HG02870 (cell line): ENCODE measurements at regions not wholly inside any gene's neighbourhood (a gene's known extent, or its start where the extent isn't known, plus 50 kb on each side); places are given as distances from the start of the nearest gene placed in this dataset.
"Not testable (repeated sequence)": the region's sequence is repeated elsewhere in the genome, so short reads cannot be mapped to it uniquely, and the experiment has no call there.

Experiments
- ATAC-seq: cut with Tn5 transposase; IDR thresholded peaks from one replicate; pipeline ENCODE4 v1.9.1; 2021; ENCODE audit warnings: mild to moderate bottlenecking, moderate library complexity; ENCODE audit not compliant: unreplicated experiment

DNA sequence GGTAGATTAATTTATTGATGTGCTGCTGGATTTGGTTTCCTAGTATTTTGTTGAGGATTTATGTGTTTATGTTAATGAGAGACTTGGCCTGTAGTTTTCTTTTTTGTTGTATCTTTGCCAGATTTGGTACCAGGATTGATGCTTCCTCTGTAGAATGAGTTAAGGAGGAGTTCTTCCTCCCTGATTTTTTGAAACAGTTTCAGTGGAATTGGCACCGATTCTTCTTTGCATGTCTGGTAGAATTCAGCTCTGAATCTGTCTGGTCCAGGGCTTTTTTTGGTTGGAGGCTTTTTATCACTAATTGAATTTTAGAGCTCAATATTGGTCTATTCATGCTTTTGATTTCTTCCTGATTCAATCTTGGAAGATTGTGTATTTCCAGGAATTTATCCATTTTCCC is 174.0 kb upstream of the NDST4 start:
- no peak for ATAC-seq

DNA sequence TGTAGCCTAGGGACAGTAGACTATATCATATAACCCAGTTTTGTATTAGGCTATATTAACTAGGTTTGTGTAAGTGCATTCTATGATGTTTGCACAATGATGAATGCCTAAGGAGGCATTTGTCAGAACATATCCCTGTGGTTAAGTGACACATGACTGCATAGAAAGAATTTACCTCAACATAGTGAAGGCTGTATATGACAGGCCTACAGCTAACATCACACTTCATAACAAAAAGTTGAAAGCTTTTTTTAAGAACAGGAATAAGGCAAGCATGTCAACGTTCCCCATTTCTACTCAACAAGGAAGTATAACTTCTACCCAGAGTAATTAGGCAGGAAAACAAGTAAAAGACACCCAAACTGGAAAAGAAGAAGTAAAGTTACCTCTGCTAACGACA is 165.9 kb upstream of the NDST4 start:
- ATAC-seq = no peak

DNA sequence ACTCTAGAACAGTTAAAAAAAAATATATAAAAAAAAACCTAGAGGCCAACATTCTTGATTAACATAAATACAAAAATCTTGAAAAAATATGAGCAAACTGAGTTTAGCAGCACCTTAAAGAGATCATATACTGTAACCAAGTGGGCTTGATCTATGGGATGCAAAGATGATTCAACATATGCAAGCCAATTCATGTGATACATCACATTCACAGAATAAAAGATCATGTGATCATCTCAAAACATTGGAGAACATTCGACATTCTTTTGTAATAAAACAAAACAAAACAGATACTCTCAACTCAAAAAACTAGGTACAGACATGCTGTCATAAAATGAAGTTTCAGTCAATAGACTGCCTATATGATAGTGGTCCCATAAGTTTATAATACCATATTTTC is 165.4 kb upstream of the NDST4 start:
- ATAC-seq = no peak

DNA sequence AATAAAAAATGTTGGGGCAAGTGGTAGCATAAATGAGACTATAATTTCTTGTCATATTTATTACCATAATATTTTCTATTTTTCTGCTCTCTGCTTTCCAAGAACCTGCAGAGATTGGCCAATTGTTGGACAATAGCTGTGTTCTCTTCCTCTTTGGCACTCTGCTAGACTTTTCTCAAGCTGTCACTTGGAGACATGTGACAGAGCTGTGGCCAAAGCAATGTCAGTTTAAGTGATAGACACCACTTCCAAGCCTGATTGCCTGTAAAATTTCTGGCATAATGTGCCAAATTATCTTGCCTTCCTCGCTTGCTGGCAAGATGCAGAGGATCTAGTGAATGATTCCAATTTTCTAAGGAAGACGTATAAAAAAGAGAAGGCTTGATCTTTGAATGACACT is 162.2 kb upstream of the NDST4 start:
- ATAC-seq = no peak

DNA sequence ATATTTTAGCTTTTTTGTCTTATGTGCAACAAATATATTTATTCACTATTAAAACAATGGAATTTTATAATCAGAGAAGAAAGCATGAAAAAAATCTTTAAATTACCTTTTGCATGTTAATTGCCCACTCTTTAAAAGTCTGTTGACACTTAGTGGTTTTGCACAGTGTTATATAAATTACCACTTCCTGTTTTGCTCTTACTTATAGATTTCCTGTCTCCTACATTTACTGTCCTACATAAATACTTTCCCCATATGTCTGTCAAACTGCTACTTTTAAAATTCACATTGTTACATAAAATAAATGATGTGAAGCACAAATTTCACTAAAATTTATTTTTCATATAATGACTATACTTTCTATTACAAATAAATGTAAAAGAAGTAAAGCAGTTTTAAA is 161.1 kb upstream of the NDST4 start:
- ATAC-seq = no peak

DNA sequence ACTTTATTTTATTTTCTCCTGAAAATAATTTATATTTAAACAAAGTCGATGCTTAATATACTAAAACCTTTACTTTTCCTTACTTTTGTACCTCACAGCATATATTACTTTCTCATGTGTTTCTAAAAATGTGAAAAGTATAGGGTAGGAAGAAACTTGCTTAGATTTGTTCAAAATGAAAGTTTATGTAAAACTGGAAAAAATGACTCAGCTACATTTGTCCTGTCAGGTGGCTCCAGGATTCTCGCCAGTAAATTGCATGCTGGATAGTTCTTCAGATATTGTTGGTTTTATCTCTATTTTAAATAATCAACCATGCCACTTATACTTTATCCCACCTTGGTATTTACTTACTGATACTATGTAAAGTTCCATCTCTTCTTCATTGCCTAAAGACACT is 159.2 kb upstream of the NDST4 start:
- no peak for ATAC-seq

DNA sequence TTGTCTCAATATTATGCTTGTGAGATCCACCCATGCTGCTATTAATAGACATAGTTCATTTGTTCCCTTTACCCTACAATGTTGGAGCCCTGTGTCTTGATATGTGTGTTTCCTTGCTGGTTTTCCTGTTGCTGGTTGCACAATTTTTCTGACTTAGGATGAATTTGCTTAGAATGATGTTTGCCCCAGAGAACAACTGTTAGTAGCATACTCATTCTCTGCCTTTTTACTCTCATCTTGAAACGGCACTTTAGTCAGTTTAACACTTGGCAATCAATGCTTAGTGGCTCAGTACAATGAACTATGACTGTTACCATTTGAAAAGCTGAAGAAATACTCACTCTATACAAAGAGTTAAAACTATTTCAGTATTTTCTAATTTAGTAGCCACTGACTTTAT is 158.8 kb upstream of the NDST4 start:
- ATAC-seq = no peak

DNA sequence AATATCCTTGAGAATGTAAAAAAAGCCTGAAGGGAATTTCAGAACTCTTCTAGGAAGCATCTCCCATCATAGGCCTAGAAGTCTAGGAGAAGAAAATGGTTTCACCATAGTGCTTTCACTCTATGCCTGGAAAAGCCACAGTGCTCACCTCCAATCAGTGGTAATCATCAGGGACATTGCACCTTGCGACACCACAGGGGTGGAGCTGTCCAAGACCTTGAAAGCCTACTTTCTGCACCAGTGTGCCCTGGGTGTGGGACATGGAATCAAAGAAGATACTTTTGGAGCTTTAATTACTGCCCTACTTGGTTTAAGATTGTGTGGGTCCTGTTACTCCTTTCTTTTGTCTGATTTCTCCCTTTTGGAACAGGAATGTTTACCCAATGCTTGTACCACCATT is 146.8 kb upstream of the NDST4 start:
- no peak for ATAC-seq

DNA sequence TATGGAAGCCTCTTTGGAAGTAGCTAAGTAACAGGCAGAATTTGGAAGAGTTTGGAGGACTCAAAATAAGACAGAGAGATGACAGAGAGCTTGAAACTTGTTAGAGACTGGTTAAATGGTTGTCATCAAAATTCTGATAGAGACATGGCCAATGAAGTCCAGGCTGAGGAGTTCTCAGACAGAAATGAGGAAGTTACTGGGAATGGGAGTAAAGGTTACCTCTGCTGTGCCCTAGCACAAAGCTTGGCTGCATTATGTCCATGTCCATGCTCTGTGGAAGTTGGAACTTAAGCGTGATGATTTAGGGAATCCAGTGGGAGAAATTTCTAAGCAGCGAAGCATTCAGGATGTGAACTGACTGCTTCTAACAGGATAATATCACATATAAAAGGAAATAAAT is 146.2 kb upstream of the NDST4 start:
- no peak for ATAC-seq

DNA sequence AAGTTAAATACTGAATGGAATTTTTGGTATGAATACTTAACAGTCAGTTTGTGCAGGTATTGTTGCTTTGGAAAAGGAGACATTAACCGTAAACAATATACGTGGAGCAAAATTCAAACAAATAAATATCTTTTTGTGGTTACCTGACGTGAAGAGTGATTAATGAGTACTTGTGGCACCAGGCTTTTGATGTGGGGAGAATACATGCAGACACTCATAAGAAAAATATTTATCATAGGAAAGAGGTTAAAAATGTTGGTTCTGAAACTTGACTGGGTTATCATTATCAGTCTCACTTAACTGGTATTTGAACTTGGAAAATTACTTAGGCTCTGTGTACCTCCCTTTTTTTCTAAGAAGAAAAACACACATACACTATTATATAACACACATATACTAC is 136.4 kb upstream of the NDST4 start:
- ATAC-seq = no peak

DNA sequence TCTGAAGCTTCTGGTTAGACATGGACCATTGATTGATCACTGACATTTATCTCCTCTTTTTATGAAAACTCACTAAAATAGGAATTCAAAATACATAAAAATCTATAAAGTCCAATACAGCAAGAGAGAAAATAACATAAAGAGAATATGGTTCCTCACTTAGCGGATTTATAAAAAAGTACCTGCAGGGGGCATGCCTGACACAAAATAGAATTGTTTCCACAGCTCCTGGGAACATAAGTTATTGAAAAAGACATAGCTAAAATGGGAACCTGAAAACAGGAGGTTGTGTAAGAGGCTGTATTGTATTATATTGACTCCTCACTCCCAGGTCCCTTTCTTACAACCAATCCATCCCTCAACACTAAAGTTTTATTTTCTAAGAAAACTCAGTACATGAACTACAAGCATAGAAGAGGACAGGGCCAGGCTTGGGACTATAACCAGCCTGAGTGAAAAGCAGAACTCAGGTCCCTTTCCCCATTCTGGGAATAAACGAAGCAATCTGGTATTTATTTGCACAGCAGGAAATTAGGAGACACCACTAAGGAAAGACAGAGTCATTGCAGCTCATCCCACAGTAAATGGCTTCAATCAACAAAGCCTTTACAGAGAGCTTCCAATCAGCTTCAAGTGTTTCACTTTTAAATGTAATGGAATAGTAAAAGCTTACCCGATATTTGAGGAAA is 121.1 kb upstream of the NDST4 start:
- no peak for ATAC-seq

DNA sequence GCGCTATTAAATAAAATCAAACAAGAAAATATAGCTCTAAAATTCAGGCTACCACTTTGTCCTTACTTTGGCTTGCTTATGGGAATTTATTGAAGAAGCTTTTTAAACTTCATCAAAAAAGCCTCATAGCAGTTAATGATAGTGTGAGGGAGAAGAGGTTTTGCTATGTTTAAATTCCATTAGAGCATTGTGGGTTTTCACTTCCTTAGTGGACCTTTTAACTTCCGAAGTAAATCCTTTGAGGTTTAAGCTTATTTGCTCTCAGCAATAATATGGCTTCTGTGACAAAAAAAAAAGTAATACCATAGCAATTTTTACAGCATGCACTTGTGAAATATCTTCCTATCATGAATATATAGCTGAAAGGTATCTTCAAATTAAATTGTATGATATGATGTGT is 120.2 kb upstream of the NDST4 start:
- no peak for ATAC-seq

DNA sequence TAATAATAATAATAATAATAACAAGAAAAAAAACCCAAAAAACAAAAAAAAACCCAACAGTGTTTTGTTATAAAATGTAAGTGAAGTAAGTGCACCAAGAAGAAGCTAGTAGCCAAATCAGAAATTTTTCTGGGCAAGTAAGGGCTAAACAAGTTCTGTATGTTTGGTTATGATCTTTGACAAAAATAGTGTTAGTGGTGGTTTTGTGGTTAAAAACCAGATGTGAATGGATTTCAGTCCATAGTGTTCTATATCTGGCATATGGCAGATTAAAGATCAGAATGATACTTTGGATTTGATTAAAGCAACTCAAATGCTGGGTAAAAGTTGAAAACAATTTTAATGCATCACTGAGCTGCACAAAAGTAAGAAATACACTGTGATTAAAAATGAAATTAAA is 116.5 kb upstream of the NDST4 start:
- ATAC-seq = no peak

DNA sequence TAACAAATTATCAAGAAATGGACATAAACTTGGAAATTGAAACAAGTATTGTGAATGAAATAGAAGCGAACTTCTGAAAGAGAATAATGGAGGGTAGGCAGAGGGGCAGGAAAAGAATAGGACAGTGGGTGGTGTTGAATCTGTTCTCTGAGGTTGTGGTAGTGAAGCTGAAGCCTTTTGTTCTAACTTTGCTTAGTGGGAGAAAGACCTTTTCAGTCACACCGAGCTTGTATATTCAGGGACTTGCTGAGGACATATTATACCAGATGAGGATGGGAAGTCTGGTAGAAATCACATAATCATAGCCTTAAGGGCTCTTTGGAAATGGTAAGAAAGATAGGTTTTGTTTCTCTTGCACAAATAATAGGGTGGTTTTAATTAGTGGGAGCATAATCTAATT is 115.4 kb upstream of the NDST4 start:
- no peak for ATAC-seq

DNA sequence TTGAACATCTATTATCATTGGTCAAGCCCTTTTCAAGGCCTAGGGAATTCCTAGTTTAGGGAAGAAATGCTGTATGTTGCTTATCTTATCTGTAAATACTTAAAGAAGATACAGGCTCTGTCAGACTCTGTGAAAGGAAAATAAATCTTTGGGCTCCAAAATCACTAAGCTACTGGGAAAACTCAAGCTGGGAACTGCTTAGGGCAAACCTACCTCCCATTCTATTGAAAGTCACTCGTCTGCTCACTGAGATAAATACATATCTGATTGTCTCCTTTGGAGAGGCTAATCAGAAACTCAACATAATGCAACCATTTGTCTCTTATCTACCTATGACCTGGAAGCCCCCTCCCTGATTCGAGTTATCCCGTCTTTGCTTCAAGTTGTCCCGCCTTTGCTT is 108.6 kb upstream of the NDST4 start:
- no peak for ATAC-seq

DNA sequence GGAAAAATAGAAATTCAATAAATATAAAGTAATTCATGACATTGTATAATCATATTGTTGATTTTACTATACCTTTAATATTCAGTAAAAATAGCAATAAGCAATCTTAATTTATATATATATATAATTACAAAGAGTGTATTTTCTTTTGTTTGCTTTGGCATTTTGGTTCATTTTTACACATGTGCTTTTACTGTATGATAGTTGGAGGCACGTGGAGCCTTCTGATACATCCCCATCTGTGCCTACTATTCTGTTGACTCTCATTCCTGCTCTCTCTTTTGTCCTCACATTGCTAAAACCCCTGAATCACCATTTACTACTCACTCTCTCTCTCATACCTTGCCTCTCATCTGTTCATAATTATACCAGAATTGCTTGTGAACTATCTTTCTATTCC is 106.4 kb upstream of the NDST4 start:
- ATAC-seq = no peak

DNA sequence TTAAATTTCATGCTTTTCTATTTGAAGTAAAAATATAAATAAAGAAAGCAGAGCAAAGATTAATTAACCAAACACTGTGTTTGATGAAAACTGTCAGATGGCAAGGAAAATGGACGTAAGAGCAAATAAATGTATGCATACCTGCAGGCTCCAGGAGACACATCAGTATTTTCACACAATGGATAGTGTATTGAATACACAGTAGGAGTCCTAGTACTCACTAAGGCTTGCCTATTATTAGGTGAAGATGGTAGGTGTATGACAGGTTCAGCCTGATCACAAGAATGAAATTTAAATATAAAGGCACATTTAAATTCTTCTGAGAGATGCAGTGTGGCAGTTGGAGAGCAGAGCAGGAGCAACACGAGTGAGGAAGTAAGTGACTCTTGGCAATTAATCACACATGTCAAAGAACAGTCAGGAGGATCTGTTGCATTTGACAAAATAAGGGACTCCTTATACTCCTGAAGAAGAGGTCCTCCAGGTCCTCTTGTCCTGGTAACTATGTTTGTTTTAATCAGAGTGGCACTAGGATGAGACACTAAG is 106.0 kb upstream of the NDST4 start:
- ATAC-seq = no peak

DNA sequence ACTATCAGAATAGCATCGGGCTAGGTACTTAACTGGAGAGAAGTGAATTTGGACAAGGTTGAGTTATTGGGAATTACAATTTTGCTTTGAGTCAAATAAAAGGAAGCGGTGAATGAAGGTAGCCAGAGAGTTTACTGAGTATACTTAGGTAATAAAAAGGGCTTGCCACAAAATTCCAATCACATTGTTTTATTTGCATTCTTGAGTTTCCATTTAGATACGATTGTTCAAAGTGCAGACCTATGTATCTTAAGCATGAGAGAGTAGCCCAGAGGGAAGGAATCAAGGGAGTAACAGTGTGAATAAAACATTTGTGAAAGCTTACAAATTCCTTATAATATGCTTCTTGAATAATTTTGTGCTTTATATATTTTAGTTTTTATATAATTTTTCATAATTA is 102.5 kb upstream of the NDST4 start:
- ATAC-seq = no peak

DNA sequence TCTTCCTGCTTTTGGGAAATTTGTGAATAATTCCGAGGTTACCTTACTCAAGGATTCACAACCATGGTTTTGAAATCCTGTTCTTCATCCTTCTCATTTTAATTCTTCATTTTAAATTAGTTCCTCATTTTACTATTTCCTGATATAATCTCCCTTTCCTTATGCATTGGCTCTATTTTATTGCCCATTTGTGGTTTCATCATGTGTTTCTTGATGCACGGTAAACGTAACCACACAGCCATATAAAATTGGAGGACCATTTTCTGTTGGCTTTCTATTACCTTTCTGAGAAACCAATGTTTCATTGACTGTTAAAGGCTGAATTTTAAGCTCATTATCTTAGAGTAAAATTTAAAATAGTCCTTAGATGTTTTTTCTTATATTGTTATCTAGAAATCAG is 100.3 kb upstream of the NDST4 start:
- no peak for ATAC-seq

DNA sequence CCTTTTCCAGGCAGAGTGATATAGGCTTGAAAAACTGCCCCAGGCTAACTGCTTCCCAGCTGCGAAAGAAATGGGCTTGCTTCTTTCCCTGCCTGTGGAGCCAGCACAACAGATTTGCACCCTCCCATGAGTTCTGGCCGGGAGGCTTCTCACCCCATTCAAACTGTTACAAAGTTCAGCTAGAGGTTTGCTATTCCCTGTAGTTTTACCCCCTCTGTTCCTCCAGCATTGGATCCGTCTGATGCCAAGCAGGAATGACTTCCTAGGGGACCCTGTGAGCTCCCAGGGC is 87.6 kb upstream of the NDST4 start:
- ATAC-seq = no peak

DNA sequence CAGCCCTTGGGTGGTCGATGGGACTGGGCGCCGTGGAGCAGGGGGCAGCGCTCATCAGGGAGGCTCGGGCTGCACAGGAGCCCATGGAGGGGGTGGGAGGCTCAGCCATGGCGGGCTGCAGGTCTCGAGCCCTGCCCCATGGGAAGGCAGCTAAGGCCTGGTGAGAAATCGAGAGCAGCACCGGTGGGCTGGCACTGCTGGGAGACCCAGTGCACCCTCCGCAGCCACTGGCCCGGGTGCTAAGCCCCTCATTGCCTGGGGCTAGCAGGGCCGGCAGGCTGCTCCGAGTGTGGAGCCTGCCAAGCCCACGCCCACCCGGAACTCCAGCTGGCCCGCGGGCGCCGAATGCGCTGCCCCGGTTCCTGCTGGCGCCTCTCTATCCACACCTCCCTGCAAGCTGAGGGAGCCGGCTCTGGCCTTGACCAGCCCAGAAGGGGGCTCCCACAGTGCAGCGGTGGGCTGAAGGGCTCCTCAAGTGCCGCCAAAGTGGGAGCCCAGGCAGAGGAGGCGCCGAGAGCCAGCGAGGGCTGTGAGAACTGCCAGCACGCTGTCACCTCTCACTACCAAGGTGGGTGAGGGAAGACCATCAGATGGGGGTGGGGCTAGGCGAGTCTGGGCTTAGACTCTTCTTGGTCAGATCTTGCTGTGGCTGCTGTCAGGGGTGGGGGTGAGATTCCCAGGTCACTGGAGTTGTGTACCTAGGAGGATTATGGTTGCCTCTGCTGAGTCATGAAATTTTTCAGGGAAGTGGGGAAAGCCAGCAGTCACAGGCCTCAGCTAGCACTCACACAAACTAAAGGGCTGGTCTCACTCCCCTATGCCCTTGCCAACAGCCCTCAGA is 87.0 kb upstream of the NDST4 start:
- ATAC-seq = not testable (repeated sequence)

DNA sequence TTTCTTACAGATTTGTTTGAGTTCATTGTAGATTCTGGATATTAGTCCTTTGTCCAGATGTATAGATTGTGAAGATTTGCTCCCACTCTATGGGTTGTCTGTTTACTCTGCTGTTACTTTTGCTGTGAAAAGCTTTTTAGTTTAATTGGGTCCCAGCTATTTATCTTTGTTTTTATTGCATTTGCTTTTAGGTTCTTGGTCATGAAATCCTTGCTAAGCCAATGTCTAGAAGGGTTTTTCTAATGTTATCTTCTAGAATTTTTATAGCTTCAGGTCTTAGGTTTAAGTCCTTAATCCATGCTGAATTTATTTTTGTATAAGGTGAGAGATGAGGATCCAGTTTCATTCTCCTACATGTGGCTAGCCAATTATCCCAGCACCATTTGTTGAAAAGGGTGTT is 81.2 kb upstream of the NDST4 start:
- not testable (repeated sequence) for ATAC-seq

DNA sequence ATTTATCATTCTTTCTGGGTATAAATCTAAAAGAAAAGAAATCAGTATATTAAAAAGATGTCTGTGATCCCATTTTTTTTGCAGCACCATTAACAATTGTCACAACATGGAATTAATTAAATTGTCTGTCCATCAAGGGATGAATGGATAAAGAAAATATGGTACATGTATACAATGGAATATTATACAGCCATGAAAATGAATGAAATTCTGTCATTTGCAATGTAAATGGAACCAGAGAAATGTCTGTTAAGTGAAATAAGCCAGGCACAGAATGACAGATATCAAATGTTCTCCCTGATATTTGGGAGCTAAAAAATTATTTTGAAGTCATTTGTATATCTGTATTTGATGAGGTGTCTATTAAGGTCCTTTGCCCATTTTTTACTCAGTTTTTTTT is 77.1 kb upstream of the NDST4 start:
- ATAC-seq = no peak
